GM19240 (cell line): ENCODE measurements at regions not wholly inside any gene's neighbourhood (a gene's known extent, or its start where the extent isn't known, plus 50 kb on each side); places are given as distances from the start of the nearest gene placed in this dataset.
"Not testable (repeated sequence)": the region's sequence is repeated elsewhere in the genome, so short reads cannot be mapped to it uniquely, and the experiment has no call there.

Source experiments
- DNase-seq: peaks from one replicate; pipeline ENCODE4 v3.0.0; 2011; ENCODE audit warnings: low spot score; ENCODE audit not compliant: insufficient read length

DNA sequence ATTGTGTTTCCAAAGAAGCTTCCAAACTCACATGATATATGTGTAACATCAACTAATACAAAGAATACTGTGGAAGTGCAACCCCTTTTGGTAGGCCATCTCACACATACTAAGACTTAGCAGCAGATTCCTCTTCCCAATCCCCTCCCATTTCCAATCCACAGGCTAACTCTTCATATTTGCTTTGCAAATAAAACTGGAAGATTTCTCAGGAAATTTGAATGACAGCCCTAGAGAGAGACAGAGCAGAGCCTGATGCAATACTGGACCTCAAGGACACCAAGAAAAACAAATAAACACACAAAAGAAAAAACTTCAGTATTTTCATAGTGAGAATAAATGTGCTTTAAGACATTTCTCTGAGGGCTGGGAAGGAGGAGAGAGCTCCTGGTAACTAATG lies 190.2 kb upstream of the BRINP3 start:
- DNase-seq = no peak

DNA sequence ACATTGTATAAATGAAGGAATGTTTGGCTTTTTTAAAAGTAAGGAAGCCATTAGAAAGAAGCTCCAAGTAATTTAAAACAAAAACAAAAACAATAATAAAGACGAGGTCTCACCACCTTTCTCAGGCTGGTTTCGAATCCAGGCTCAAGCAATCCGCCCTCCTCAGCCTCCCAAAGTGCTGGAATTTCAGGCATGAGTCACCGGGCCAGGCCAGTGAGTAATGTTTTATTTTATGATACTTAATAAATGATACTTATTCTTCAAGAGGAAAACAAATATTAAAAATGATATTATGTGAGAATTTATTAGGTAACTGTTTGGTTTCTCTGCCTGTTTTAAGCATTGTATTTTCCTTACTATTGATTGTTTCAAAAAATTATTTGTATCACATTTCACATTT lies 201.4 kb upstream of the BRINP3 start:
- DNase-seq = no peak

DNA sequence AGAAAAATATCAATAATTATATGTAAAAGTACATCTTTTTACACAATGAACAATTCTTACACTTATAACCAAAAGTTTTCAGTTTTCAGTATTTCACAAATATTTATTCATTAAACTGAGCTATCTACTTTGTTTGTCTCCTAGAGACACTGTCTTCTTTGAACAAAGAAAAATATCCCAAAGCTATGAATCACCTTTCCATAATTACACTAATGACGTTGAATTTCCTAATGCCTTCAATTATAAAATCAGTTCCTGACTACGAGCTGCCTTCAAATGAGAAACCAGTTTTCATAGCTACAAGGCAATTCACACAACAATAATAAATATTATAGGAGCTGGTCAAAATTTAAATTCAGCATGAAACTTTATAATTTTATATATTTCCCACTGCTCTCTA lies 201.8 kb upstream of the BRINP3 start:
- no peak for DNase-seq

DNA sequence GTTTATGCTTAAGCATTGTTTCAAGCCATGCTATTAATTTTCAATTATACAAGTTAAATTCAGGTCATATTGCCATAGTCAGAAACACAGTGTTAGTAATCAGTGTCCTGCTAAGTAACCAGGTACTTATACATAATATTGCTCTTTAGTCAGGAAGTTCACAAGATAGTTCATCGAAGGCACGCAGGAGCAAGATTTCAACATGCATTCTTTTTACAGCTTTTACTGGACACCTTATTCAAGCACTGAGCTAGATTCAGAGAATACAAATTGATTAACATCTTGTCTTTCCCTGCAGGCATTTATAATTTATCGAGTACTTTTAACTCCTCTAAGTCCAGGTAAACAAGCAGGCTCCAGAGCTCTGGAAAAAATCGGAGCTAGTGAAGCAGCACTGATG lies 202.3 kb upstream of the BRINP3 start:
- no peak for DNase-seq

DNA sequence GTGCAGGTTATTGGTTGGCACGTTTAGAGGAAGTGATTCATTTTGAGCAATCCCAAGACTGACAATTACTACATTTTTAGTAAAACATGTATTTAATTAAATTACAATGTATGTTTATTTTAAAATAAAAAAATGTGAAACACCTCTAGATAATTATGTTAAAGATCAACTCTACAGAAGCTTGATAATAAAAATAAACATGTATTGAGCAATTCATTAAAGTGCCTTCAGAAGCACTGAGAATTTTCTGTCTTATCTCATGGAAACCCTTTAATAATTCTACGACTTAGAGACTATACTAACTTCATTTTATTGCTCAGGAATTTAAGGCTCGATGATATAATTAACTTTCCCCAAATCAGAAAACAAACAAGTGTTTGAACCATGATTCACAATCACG lies 208.0 kb upstream of the BRINP3 start:
- DNase-seq = no peak

DNA sequence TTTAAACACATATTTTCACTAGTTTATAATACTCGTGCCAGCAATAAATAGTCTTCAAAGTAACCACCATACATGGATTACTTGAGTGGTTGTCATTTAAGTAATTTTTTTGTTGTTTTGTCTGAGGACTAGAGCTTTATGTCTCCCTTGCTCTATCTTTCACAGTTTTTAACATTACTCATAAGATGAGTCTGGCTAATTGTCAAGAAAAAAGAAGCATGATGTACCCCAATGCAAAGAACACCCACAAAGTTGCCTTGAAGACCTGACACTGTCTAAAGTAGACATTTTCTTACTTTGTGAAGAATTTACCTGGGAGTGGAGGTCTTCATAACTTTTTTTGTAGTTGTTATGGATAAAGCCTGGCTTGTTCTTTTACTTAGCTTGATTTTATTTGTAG lies 210.4 kb upstream of the BRINP3 start:
- DNase-seq = no peak

DNA sequence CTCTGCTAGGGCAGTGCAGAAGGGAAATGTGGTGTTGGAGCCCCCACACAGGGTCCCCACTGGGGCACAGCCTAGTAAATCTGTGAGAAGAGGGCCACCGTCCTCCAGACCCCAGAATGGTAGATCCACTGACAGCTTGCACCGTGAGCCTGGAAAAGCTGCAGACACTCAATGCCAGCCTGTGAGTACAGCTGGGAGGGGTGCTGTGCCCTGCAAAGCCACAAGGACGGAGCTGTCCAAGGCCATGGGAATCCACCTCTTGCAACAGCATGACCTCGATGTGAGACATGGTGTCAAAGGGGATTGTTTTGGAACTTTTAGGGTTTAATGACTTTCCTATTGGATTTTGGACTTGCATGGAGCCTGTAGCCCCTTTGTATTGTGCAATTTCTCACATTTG lies 220.8 kb upstream of the BRINP3 start:
- not testable (repeated sequence) for DNase-seq

DNA sequence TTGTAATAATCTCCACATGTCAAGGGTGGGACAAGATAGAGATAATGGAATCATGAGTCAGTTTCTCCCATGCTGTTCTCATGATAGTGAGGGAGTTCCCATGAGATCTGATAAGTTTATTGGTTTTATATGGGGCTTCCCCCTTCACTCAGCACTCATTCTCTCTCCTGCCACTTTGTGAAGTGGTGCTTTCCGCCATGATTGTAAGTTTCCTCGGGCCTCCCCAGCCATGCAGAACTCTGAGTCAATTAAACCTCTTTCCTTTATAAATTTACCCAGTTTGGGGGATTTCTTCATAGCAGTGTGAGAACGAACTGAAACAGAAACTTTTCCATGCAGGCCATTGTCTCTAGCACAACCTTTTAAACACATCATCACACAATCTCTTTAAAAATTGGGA lies 221.5 kb upstream of the BRINP3 start:
- DNase-seq = no peak

DNA sequence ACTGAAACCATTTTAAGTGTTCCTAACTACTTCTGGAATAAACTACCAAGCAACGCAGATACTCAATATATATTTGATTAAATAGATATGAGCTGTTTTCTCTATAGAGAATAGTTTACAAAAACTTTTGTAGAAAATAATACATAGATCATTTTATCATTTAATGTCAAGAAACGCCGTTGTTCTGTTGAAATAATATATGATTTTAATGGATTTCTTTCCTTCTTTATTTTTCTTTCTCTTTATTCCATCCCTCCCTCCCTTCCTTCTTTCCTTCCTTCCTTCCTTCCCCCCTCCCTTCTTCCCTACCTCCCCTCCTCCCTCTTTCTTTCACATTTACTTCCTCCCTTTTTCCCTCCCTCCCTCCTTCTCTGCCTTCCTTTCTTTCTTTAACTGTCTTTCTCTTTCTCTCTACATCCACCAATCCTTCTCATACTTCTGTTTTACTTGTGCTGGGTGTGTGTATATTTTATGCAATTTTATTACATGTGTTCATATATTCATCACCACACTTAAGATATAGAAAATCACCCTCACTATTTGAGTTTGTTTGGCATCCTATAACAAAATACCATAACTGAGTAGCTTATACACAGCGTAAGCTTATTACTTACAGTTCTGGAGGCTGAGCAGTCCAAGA lies 230.9 kb upstream of the BRINP3 start:
- no peak for DNase-seq

DNA sequence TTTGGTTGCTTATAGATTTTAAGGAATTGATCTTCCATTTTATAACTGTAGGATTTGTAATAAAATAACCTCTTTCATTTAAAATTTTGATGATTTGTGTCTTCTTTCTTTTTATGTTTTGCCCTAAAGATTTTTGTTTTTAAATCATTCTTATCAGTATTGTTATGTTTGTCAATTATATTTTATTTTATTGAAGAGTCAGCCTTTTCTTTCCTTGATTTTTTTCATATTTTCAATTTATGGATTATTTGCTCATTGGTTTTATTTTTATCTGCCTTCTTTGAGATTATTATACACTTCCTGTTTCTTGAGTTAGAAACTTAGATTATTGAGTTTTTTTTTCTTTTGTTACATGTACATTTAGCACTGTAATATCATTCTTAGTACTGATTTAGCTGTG lies 233.4 kb upstream of the BRINP3 start:
- no peak for DNase-seq

DNA sequence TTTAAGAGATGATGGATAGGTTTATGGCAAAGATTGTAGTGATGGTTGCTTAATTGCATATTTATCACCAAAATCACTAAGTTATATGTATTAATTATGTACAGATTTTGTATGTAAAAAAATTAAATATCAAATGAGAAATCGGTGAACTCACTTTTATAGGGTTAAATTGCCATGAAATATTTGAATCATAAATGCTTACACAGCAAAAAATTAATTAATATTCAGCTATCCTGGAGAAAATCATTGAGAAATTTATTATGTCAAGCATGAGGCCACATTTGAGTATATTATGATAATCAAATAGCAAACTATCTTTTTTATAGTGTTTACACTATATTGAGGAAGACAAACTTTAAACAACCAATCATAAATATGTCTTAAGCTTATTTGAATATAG lies 239.4 kb upstream of the BRINP3 start:
- no peak for DNase-seq

DNA sequence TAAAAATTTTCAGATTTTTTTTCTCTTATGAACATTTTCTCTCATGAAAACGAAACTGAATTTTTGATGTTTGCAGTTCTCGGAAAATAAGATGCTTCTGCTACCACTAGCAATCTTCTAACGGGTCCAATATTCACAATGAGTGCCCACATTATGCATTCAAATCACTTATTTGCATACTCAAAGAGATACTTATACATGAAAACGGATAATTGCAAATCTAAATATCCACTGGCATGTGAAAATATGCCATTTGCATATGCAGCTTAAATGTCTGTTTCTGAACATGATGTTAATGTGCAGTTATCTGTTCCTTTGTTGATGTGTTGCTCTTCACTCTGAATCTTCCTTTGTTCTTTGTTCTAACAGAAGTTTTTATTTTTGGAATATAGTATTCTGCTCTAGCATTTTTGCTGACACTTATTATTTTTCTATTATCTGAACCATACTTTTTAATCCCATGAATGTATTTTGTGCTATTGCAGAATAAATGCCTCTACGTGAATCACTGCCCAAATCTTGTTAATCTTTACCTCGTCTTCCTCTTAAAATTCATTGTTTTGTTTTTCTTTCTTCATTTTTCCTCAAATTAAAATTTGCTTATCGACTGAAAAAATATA lies 259.4 kb upstream of the BRINP3 start:
- DNase-seq = no peak

DNA sequence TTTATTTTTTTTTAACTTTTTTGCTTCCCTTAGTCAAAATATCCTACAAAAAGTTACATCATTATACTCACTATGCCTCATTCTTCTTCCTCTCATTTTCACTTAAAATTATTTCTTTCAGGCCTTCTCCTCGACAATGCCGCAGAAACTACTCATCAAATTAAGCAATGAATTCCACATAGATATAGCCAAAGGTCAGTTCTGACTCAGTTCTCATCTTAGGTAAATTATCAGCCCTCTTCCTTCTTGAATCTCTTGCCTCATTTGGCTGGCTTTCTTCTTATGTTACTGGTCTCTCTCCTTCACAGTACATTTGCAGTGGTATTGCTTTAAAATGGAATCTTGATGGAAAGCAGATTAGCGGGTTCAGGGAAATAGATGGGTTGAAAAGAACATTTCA lies 260.7 kb upstream of the BRINP3 start:
- no peak for DNase-seq

DNA sequence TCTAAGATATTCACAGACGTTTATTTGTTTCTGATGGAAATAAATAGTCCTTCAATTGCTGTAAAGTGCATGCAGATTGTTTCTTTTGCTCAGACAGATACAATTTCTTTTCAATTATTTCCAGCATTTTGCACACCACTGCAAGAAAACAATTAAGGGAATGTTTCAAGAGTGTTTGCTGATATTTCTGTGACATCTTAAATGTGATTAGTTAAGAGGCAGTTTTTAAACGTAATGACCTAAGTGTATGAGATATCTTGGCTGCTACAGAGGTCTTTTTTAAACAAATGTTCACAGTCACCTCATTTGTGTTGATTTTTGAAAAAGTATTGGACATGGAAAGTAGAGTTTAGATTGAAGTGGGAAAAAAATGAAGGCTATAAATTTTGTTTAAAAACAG lies 262.3 kb upstream of the BRINP3 start:
- DNase-seq = no peak

DNA sequence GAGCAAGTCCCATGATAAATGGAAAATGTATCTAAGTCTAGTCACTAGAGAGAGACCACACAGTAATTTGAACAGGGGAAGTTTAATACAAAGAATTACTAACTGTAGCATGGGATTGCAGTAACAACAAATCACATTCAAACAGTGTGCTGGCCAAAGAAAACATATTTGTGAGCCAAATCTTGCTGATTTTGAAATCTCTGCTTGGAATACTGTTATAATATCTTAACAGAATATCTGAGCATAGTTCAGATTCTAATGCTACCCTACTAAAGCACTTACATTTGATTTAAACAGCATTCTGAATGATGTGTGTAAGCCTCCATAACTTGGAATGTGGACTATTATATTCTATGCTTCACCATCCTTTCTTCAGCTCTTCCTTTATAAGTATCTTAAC lies 270.0 kb upstream of the BRINP3 start:
- no peak for DNase-seq

DNA sequence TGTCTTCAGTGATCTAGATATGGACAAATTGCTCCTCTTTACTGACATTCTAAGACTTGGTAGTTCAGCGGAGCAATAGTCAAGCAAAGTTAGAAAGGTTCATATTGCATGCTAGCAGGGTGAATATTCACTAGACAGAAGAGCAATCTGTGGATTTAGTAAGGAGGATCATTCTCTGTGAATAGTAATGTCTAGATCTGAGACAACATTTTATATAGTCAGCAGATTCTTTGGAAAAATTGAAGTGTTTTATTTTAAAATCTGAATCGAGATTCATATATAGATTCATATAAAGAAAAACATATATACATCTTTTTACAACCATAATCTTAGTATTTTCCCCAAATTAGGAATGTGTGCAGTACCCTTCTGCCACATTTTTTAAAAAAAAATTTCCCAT lies 274.5 kb upstream of the BRINP3 start:
- no peak for DNase-seq

DNA sequence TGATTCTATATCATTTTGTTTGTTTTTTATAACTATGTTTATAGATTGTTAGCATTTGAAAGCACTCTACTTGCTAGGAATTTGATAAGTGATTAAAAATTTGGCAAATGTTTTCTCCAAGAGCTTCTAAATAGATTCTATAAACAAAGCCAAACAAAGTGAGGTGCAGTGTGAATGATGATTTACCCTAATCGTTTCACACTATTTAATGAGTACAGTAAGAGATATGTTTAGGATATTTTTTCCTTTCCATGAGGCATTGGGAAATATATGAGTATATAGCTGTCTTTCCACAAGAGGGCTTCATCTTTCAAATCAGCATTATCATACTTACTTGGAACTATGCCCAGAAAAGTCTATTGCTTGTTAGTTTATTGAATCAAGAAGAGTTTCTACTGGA lies 277.0 kb upstream of the BRINP3 start:
- no peak for DNase-seq

DNA sequence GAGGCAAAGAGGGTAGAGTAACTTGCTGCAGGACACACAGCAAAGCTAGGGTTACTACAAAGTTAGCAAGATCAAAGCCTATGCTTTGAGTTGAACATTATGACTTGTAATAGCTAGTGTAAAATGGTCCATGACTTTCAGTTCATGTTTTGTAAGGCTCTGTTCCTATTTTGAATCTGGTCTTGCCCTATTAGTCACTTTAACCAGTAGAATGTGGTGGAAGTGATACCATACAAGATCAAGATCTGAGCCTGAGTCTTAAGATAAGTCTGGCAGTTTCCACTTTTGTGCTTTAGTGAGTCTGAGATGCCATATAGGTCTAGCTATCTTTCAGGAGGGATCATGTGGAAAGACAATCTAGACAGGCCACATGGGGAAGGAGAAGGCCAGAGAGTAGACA lies 282.1 kb upstream of the BRINP3 start:
- DNase-seq = no peak

DNA sequence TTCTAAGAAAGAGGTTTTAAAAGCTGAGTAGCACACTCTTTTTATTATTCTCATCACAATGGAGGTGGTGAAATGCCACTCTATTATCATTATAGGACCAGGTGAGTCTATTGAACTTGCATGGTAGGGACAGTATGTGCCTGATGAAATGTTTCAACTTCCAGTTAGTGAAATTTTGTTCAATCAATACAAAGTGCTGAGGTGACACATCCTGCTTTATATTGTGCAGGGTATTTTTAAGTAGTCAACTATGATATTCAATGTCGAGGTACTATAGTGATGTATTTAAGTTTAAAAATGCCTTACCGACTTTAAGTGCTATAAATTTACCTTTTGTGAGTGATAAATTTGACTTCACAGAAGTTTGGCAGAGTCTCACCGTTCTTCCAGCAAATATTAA lies 284.7 kb upstream of the BRINP3 start:
- DNase-seq = no peak

DNA sequence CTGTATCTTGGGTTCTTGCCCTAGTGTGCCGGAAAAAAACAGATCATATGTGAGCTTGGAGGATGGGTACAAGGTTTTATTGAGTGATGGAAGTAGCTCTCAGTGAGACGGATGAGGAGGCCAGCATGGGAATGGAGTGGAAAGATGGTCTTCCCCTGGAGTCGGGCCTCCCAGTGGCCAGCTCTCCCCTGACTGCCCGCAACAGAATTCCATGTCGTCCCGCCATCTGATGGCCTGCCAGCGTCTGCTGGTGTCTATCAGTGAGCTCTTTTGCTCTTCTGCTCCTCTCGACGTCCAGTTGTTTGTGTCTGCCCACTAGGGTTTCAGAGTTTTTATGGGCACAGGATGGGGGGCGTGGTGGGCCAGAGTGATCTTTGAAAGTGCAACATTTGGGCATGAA lies 315.2 kb upstream of the BRINP3 start:
- no peak for DNase-seq

DNA sequence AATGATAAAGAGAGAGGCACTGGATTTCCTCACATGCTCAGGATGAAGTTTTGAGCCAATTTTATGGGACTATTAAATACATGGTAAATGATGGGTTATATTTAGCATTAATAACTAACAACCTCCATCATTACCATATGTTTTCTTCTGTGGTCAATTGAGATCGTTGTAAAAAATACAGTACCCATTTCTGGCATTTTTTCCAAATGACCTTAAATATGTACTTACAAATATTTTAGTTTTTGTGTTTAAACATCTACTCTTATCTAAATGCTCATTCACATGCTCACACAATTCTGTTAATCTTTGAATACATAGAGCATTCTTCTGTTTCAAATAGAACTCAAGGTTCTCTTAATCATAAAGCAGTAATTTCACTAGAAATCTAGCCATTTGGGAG lies 330.0 kb upstream of the BRINP3 start:
- no peak for DNase-seq

DNA sequence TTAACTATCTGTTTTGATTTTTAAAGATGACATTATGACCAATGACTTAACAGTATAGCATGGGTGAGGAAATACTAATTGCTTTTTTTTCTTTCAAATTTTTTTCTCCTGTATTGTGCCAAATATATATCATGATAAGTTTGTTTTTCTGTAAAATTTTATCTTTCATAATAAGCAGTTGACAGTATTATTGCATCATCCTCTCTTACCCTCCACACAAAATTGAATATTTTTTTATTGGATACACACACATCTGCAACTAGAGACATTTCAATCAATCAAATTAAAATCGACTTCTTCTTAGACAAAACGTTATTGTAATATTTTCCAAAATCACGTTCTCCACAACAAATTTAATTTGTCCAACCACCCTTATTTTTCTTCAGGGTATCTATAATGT lies 330.4 kb upstream of the BRINP3 start:
- no peak for DNase-seq

DNA sequence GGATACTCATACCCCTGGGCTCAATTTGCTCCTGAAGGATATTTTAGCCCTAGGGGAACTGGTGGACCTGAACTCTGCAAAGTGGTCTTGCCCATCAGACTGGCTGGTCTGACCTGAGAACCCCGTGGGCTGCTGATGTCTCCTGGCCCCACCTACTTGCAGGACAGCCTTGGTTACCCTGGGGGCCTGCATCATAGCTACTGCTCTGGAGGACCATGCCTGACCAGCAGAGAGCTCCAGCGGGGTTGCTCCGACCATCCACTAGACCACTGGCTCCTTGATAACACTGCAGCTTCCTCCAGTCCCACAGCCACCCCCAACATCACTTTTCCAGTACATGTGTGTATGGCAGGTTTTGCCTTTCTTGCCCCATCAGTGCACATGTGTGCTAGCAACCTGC lies 331.6 kb upstream of the BRINP3 start:
- DNase-seq = no peak

DNA sequence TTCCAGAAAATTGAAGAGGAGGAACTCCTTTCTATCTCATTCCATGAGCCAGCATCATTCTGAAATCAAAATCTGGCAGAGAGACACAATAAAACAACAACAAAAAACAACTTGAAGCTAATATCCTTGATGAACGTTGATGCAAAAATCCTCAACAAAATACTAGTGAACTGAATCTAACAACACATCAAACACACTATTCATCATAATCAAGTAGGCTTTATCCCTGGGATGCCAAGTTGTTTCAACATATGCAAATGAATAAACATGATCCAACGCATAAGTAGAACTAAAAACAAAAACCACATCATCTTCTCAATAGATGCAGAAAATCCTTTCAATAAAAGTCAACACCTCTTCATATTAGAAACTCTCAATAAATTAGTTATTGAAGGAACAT lies 335.3 kb upstream of the BRINP3 start:
- DNase-seq = no peak
